GM21390 (cell line): ENCODE measurements at regions not wholly inside any gene's neighbourhood (a gene's known extent, or its start where the extent isn't known, plus 50 kb on each side); places are given as distances from the start of the nearest gene placed in this dataset.

Experiments used
- ATAC-seq: cut with Tn5 transposase; IDR thresholded peaks from one replicate; pipeline ENCODE4 v1.9.1; 2021; ENCODE audit not compliant: unreplicated experiment

DNA sequence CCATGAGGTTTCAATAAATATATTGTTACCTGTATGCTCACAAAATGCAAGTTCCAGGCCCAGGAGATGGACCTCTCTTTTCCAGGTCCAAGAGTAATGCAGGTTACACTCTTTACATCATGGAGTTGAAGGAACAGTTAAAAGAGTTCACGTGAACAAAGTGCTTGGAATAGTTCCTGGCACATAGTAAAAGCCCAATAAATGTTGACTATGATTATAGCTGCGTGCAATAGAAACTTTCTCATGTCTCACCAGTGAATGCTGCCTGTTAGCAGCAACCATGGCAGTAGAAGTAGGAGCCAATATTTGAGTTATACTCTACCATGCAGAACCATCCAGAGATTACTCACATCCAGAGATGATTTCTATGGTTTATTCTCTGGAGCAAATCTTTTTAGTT is 707.5 kb downstream of the DHX35 start:
- no peak for ATAC-seq

DNA sequence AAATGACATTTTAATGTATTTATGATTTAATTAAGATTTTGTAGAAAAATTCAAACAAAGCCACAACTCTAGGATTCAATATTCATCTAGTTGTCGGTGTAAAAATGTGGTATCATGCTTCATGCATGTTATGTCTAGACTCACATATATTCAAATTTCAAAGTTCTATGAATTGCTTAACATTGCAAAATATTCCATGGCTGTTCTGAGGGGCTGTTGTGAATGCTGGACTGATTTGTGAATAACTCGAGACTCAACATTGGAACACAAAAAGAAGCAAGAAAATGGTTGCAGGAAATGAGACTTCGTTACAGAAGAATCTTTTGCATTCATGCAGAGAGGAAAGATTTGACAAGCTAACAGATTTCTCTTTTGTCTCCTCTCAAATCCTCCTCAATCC is 705.9 kb downstream of the DHX35 start:
- ATAC-seq = no peak

DNA sequence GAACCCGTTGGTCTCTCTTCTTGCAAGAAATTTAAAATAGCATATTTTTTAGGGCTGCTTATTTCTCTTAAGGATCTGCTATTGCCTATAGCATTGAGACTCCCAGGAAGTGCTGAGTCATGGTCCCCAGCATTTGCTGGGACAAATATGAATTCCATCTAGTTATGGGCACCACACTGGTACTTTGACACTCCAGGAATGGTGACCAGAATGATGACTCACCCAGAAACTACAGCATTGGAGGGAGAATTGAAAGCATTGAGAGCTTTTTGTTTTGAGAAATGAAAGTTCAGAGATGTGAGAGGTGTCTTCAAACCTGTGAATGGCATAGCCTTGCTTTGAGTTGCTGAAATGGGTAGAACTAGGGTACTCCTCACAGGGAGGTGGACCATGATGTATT is 699.7 kb downstream of the DHX35 start:
- no peak for ATAC-seq

DNA sequence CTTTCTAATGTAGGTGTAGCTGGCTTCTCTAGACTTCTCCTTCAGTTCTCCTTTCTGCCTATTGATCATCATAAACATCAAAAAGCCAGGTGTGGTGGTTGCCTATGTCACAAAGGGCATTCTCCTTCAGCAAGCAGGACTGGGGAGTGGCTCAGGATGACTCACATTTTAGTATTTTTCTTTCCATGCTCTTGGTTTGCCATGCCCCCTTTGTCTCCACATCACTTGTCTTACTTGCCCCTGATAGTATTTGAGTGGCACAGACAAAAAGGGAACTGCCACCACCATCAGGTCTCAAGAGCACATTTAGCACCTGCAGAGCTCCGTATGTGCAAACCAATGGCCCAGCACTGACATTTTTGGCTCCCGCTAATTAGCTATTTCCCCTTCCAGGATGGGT is 698.8 kb downstream of the DHX35 start:
- ATAC-seq = no peak

DNA sequence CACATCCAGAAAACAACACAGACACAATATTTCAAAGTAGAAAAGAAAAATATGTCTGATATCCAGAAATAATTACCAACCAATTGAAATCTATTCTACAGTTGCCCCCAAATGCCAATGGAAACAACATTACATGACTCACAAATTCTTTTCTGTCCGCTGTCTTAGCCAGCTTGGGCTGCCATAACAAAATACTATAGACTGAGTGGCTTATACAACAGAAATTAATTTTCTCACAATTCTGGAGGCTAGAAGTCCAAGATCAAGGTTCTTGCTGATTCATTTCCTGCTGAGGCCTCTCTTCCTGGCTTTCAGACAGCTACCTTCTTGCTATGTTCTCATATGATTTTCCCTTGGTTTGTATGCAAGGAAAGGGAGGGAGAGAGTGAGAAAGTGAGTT is 698.1 kb downstream of the DHX35 start:
- no peak for ATAC-seq

- ATAC-seq = no peak
These were observed 696.7 kb downstream of the DHX35 start for GRCh38 chr20:39658662-39659409.

GRCh38 chr20:39654171-39654570 is 692.0 kb downstream of the DHX35 start:
- ATAC-seq = no peak

- no peak for ATAC-seq
These were observed 689.6 kb downstream of the DHX35 start for GRCh38 chr20:39651645-39652325.

DNA sequence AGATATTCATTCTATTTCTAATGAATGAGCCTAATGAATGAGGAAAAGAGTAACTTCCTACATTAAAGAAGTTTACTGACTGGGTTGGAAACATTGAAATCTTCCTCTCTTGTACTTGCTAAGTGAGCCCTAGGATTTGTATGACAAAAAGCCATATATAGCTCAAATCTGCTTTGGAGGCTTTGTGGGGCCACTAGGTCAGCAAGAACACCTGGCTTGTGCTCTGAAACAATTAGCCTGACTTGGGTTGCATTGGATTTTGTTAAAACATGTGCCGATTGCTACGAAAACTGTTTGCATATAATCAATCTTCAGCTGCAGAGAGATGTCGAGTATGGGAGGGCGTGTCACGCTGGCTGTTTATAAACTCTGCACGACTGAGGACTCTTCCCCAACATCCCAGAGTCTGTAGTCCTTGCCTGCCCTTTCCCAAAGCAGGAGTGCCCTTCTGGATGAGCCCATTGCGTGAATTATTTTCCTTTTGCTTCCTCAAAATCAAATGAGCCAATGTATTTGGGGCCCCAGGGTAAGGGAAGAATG is 684.8 kb downstream of the DHX35 start:
- ATAC-seq = no peak

GRCh38 chr20:39645131-39645530 is 683.0 kb downstream of the DHX35 start:
- ATAC-seq = no peak

- ATAC-seq = no peak
These were observed 681.1 kb downstream of the DHX35 start for GRCh38 chr20:39643292-39643691.

- ATAC-seq = no peak
These were observed 679.3 kb downstream of the DHX35 start for GRCh38 chr20:39641423-39641822.

GRCh38 chr20:39640147-39640546 is 678.0 kb downstream of the DHX35 start:
- ATAC-seq = no peak

DNA sequence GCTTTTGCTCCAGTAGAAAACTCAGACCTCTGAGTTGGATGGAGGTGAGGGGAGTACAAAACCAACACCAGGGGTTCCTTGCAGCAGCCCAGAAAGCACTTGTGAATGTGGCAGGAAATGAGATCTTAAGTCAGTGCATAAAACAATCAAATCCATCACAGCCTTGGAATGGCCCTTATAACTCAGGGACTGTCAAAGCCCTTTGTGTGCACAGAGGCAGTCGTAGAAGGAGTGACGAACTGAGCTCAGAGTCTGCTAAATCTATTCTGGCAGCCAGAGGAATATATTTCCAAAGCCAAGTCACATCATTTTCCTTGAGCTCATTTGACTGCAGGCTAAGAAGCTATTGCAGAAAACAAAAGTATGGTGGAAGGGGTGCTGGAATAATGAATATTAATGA is 676.6 kb downstream of the DHX35 start:
- no peak for ATAC-seq

DNA sequence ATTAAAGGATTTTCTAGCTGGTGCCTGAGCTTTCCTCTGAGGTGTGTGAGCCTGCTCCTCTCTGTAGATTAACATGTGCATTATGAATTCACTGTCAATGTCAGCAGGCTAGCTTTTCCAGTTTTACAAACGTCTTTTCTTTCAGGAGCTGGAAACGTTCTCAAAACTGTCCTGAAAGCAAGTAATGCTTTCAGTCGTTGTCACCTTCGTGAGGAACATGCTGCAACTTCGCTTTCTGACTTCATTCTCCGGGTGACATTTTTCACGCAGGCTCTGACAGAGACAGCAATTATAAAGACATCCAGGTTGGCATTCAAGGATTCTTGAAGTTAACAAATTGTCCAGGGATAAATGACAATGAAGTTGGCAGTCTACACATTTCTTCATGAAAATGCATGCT is 671.5 kb downstream of the DHX35 start:
- no peak for ATAC-seq

GRCh38 chr20:39632757-39633156 is 670.6 kb downstream of the DHX35 start:
- ATAC-seq = no peak

DNA sequence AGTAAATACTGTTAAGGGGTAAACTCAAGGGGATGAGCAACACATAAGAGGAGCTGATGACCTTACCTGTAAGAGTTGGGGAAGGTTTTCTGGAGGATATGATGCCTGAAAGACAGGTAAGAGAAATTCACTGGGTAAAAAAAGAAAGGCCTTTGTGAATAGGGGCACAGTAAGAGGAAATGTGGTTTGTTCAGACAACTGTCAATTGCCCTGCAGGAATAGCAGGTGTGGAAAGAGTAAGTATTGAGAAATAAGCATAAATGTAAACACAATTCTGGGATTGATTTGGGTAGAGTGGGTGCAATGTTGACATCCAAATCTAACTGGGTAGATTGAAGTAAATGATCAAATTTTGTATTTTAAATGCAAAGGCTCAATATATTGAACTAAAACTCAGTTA is 670.0 kb downstream of the DHX35 start:
- no peak for ATAC-seq

- no peak for ATAC-seq
These were observed 669.4 kb downstream of the DHX35 start for GRCh38 chr20:39631557-39631956.

GRCh38 chr20:39630215-39630908 is 668.2 kb downstream of the DHX35 start:
- ATAC-seq = no peak

DNA sequence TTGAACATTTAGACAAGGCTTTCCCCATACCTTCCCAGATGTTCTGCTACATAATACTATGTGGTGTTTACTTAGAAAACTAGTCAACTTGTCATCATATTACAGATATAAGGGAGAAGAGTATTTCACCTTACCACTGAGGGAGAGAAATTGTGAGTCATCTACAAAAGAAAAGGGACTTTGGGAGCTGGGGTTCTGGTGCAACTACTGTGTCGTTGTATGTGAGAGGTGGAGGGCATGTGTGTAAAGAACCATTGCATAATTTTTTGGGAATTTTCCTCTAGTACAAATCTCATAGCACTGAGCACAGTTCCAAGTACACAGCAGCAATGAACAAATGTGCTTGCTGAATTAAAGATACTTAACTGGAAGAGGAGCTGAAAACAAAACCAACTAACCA is 665.6 kb downstream of the DHX35 start:
- ATAC-seq = no peak

GRCh38 chr20:39624316-39624715 is 662.2 kb downstream of the DHX35 start:
- no peak for ATAC-seq
